Endothelial cell (in vitro differentiated cells): ENCODE measurements at regions not wholly inside any gene's neighbourhood (a gene's known extent, or its start where the extent isn't known, plus 50 kb on each side); places are given as distances from the start of the nearest gene placed in this dataset.

Source experiments
- DNase-seq: peaks from one replicate; pipeline ENCODE4 v3.0.0; 2021; ENCODE audit warnings: low spot score
- H3K27ac Mint-ChIP-seq: one replicate; pipeline ENCODE4 v1.8.0; 2021; ENCODE audit warnings: mixed read lengths, inconsistent platforms; ENCODE audit not compliant: unreplicated experiment
- H3K27me3 Mint-ChIP-seq: one replicate; pipeline ENCODE4 v1.8.0; 2021; ENCODE audit warnings: mild to moderate bottlenecking, moderate library complexity, mixed read lengths, inconsistent platforms; ENCODE audit not compliant: unreplicated experiment
- H3K36me3 Mint-ChIP-seq: one replicate; pipeline ENCODE4 v1.8.0; 2021; ENCODE audit warnings: mild to moderate bottlenecking, low read depth, mixed read lengths, inconsistent platforms; ENCODE audit not compliant: unreplicated experiment
- H3K4me1 Mint-ChIP-seq: one replicate; pipeline ENCODE4 v1.8.0; 2021; ENCODE audit warnings: mild to moderate bottlenecking, mixed read lengths, inconsistent platforms; ENCODE audit not compliant: unreplicated experiment
- H3K4me3 Mint-ChIP-seq: one replicate; pipeline ENCODE4 v1.8.0; 2021; ENCODE audit warnings: mild to moderate bottlenecking, mixed read lengths, inconsistent platforms; ENCODE audit not compliant: unreplicated experiment
- H3K9me3 Mint-ChIP-seq: one replicate; pipeline ENCODE4 v1.8.0; 2021; ENCODE audit warnings: mixed read lengths, inconsistent platforms; ENCODE audit not compliant: unreplicated experiment
- CTCF ChIP-seq: fragments of 200-600 bp; sonication (generic); IDR thresholded peaks from one replicate; pipeline ENCODE4 v1.5.0; 2021; ENCODE audit warnings: antibody characterized with exemption; ENCODE audit not compliant: unreplicated experiment

DNA sequence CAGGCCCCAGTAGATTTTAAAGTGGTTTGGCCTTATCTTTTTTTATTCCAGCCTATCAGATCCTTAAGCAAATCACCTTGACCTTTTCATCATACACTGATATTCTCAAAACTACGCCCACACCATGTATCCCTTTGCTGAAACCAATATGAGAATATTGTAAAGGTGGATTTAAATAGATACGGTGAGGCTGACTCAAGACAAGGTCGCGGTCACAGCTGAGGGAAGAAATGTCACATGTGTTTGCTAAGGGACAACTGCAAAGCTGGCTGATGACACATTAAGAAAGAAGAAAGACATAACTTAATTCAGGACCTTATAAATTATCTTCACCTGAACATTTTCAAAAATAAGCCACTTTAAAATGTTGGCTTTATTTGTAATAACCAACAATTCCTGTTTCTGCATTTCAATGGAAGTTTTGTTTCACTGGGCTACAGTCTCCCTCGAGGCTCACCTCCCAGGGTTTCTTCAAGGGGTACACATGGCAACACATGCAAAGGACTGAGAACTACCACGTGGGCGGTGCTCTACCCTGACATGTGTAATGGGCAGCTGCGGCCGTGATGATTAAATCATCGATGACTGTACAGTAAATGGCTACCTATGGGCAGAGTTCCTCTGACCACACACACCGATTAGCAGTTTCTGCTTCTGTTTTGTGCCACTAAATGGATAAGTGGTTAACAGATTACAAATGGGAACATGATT lies 189.5 kb downstream of the SIPA1L2 start:
- Mint-ChIP-seq H3K4me1 (peaks cover 7% of the 10 kb centered on the region), H3K27ac (no peak overlapping the region), H3K4me3 (no peak overlapping the region), H3K36me3 (peaks cover 46% of the 10 kb centered on the region), H3K9me3 (no peaks in the 10 kb centered on the region), H3K27me3 (peaks cover 24% of the 10 kb centered on the region)
- no peak for DNase-seq
- TF ChIP-seq CTCF, result no peak

DNA sequence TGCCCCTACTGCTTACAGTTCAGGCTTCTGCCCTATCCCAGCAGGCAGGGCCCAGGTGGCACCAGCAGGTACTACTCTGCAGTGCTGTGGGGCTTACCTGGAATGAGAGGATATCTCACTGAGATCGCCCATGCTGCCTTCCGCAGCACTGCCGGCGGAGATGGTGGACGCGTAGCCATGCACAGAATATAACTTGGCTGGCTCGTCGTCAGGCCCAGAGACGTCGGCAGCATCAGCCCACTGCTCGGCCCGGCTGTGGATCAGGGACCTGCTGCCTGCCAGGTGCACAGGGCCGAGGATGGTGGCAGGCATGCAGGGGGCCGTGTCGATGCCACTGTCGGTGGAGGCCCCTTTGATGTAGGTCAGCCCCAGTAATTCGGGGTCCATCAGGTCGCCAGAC lies 190.9 kb downstream of the SIPA1L2 start:
- Mint-ChIP-seq H3K9me3 (no peaks in the 10 kb centered on the region), H3K36me3 (peaks cover 61% of the 10 kb centered on the region), H3K27me3 (peaks cover 26% of the 10 kb centered on the region), H3K4me3 (no peak overlapping the region), H3K27ac (no peak overlapping the region), H3K4me1 (peaks cover 7% of the 10 kb centered on the region)
- no peak for TF ChIP-seq CTCF
- DNase-seq, result no peak

GRCh38 chr1:232438476-232438875 lies 191.5 kb downstream of the SIPA1L2 start:
- Mint-ChIP-seq H3K36me3 (peaks cover 64% of the 10 kb centered on the region), H3K9me3 (no peaks in the 10 kb centered on the region), H3K27me3 (peaks cover 26% of the 10 kb centered on the region), H3K4me1 (peaks cover 7% of the 10 kb centered on the region), H3K27ac (peak overlapping the region; percentile 10), H3K4me3 (peak overlapping the region; percentile 2)
- no peak for TF ChIP-seq CTCF
- no peak for DNase-seq

DNA sequence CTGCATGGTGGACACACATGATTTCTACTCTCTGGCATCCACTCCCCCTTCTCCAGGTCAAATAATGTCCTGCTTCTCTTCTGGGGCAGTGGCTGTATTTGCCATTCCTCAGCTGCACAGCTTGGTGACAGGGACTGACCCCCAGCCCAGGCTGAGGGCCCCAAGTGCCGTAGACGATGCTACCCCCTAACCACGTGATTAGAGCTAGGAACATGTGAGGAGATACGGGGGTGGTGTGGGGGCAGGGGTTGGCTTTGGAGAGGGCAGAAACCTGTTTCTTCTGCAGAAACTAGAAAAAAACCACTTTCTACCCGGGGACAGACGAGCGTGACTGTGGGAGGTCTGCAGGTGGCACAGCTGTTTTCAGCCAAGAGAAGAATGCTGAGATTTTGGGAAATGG lies 192.4 kb downstream of the SIPA1L2 start:
- Mint-ChIP-seq H3K4me3 (peak overlapping the region; percentile 59), H3K4me1 (peaks cover 7% of the 10 kb centered on the region), H3K27ac (no peak overlapping the region), H3K27me3 (peaks cover 26% of the 10 kb centered on the region), H3K36me3 (peaks cover 71% of the 10 kb centered on the region), H3K9me3 (no peaks in the 10 kb centered on the region)
- no peak for DNase-seq
- TF ChIP-seq CTCF, result no peak

DNA sequence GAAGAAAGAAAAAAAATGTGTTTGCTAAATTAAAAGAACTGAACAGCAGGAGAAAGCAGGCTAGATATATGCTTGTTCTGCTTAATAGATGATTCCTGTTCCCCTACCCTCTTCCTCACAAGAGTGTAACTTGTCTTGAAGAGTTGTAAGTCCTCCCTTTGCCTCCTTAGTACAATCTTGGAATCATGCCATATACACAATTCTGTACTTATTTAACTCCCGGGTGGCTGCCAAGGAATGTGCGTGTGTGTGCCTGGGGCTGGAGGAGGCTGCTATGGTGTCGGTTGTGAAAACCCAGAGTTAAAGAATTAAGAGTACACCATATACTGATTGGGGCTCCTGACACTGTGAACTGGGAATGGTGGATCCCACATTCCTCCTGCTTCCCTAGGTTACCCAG lies 194.2 kb downstream of the SIPA1L2 start:
- Mint-ChIP-seq H3K27ac (peak overlapping the region; percentile 21), H3K27me3 (peaks cover 26% of the 10 kb centered on the region), H3K4me3 (peak overlapping the region; percentile 33), H3K9me3 (no peaks in the 10 kb centered on the region), H3K4me1 (peaks cover 7% of the 10 kb centered on the region), H3K36me3 (peaks cover 71% of the 10 kb centered on the region)
- TF ChIP-seq CTCF, result no peak
- no peak for DNase-seq
